Thyroid gland (tissue), 4 donors: ENCODE measurements at regions not wholly inside any gene's neighbourhood (a gene's known extent, or its start where the extent isn't known, plus 50 kb on each side); places are given as distances from the start of the nearest gene placed in this dataset.

Source experiments
- CTCF ChIP-seq, 6 experiments: fragments of 200-600 bp in 3 of 6; fragments of 450-650 bp in 3 of 6; sonication (generic) in 3 of 6; IDR thresholded peaks; one replicate each; pipeline ENCODE4 v1.5.1; 2016 to 2019; ENCODE audit warnings: antibody characterized with exemption in 6 of 6, mild to moderate bottlenecking in 2 of 6, inconsistent platforms in 1 of 6, moderate library complexity in 1 of 6
- POLR2A ChIP-seq, 2 donors: fragments of 450-650 bp; IDR thresholded peaks; one replicate each; pipeline ENCODE4 v1.6.1; 2017; ENCODE audit warnings: antibody characterized with exemption in 2 of 2, mild to moderate bottlenecking in 2 of 2, moderate library complexity in 1 of 2

- TF ChIP-seq CTCF (IDR thresholded peaks at IDR 0.05) (no peak), POLR2A (IDR thresholded peaks at IDR 0.05) (no peak)
These were observed 111.5 kb downstream of the SEC16B start for GRCh38 chr1:177858332-177858821.
